HG03060 (cell line): ENCODE measurements at regions not wholly inside any gene's neighbourhood (a gene's known extent, or its start where the extent isn't known, plus 50 kb on each side); places are given as distances from the start of the nearest gene placed in this dataset.
"Not testable (repeated sequence)": the region's sequence is repeated elsewhere in the genome, so short reads cannot be mapped to it uniquely, and the experiment has no call there.

Source experiments
- ATAC-seq: cut with Tn5 transposase; IDR thresholded peaks from one replicate; pipeline ENCODE4 v1.9.1; 2021; ENCODE audit warnings: low read depth, moderate number of reproducible peaks; ENCODE audit not compliant: unreplicated experiment

GRCh38 chr2:8549273-8549922 lies 132.5 kb upstream of the ID2 start:
- no peak for ATAC-seq

GRCh38 chr2:8549942-8550341 lies 131.9 kb upstream of the ID2 start:
- ATAC-seq, result no peak

DNA sequence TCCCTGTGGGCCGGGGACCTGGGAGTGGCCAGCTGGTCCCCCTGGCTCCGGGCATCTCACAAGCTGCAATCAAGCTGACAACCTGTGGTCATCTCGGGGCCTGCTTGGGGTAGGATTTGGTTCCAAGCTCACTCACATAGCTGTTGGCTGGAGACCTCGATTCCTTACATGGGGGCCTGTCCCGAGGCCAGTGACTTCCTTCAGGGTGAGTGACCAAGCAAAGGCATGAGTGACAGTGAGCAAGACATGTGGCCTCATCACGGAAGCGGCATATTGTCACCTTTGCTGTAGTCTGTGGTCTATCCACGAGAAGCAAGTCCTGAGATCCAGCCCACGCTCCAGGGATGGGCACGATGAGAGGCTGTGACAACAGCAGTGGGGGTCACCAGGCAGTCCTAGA lies 131.4 kb upstream of the ID2 start:
- ATAC-seq, result no peak

DNA sequence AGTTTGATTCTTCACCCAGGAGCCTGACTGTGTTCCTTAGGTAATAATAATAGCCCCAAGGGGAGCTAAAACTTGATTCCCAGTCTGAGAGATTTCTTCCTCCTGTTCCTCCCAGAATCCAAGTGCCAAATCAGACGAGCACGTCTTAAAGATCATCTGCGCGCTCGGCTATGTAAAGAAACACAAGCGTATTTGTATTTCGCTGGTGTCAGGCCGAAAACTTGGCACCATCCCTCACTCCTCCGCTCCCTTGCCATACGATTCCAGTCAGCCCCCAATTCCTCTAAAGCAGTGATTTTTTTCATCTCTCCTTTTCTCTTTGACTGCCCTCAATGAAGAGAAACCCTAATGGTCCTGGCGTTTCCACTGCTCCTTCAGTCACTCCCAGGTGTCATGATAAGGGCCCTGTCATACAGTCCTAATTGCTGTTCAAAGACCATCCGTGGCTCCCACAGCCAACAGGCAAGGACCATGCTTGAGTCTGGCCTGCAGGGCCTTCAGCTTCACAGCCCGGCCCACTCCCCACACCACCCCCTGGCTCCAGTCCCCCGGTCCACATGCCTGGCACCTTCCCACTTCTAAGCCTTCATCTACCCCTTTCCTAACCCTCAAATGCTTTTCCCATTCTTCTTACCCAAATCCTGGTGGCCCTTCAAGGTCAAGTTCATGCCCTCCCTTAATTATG lies 130.8 kb upstream of the ID2 start:
- no peak for ATAC-seq

- no peak for ATAC-seq
These were observed 130.2 kb upstream of the ID2 start for GRCh38 chr2:8551622-8552074.

DNA sequence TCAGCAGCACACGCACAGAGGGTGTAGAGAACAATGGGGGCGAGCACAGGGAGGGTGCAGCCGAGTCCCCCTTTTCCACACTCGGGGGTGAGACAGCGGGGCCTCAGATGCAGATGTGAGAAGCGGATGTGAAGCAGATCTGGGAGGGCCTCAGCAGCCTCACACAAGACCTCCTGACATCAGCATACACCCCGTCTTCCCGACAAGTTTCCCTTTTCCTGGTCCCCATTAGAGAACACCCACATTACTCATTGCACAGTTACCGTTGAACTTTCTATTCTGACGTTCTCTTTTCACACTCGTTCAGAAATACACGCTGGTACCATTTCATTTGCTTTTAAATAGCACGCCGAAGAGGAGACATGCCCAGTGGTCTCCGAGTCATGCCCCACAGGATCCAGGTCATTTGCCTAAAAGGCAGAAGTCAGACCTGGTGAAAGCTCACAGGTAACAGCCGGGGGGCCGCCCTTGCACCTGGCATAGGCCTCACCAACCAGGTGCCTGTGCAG lies 129.5 kb upstream of the ID2 start:
- no peak for ATAC-seq

- no peak for ATAC-seq
These were observed 128.2 kb upstream of the ID2 start for GRCh38 chr2:8553643-8554042.

DNA sequence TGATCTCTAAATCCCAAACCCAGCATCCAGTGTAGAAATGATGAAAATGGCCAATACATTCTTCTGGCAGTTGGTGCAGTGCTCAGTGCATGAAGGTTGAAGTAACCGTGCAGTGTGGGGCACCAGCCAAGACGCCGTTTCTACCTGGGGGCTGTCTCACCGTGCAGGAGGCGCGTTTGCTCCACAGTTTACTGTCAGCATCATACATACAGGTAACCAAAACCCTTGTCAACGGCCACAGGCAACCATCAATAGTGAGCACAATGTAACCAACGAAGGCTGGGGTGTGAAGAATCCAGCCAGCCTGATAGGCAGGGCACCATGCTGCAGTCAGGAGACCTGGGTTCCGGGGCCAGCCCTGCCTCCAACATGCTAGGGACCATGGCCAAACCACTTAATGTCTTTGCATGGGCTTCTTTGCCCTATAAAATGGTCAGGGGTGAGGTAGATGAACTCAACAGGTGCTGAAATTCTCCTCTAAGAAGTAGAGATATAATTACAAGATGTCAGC lies 127.5 kb upstream of the ID2 start:
- no peak for ATAC-seq

DNA sequence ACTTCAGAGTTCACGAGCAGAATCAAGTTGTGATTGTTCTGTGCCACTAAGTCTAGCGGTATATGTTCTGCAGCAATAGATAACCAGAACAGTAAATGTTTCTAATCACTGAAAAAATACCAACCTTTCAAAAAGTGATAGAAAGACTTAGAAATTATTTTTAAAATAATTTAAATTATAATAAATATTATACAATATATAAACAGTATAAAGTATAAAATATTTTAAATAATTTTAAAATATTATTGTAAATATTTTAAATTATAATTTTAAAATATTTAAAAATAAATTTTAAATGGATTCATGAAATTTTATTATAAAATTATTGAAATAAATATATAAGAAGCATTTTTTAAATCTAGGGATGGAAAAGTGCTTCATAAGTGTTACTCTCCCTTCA lies 126.3 kb upstream of the ID2 start:
- ATAC-seq, result no peak

DNA sequence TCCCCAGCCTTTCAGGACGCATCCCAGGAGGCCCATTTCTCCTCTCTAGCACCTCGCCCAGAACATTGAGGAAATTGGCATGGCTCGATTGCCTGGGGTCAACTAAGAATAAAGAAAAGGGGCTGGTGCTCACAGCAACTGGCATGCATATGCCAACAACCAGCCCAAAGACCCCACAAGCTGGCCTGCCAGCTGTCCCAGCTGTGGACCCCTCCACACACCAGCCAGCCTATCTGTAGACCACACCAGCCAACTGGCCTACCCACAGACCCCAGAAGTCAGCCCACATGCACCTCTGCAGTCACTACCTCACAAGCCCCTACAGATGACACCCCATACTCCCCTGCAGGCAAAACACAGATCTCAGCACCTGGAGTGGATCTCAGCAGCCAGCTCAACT lies 123.8 kb upstream of the ID2 start:
- ATAC-seq, result no peak

DNA sequence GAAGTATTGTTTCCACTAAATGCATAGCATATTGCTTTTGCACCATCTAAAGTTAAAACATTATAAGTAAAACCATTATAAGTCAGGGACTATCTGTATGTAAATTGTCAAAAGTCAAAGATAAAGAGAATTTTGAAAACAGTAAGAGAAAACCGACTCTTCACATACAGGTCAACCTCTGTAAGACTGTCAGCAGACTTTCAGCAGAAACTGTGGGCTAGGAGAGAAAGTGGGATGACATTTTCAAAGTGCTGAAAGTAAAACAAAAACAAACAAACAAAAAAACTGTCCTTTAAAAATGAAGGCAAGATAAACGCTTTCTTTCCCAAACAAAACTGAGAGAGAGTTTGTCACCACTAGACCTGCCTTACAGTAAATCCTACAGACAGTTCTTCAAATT lies 122.9 kb upstream of the ID2 start:
- no peak for ATAC-seq

DNA sequence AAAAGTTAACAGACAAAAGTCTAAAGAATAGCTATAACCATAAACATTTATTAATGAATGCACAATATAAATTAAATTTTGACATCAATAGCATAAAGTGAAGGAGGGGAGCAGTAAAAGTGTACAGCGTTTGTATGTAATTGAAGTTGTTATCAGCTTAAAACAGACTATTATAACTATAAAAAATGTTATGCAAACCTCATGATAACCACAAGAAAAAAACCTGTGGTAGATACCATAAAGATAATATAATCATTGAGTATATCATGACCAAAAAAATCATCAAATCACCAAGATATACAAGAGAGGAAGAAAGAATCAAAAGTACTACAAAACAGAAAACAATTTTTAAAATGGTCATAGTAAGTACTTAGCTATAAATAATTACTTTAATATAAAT lies 122.1 kb upstream of the ID2 start:
- ATAC-seq, result no peak

GRCh38 chr2:8561692-8562091 lies 120.2 kb upstream of the ID2 start:
- ATAC-seq, result not testable (repeated sequence)

- ATAC-seq, result no peak
These were observed 117.9 kb upstream of the ID2 start for GRCh38 chr2:8563814-8564474.

DNA sequence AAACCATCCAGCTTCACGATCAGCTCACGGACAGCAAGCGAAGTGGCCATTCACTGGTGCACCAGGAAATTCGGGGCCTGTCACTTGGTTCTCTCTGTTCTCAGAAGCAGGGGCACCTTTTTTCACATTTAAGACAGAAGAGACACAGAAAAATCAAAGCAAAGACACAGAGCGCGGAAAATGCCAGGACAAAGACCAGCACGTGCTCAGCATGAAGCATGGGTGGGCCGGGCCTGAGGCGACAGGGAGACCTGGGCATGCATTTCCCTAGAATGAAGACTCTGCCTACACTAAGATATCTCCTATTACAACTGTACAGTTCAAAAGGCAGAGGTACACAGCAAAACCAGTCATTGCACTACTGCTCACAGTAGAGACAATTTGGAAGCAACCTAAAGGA lies 117.4 kb upstream of the ID2 start:
- no peak for ATAC-seq

GRCh38 chr2:8565399-8566154 lies 116.3 kb upstream of the ID2 start:
- ATAC-seq, result no peak

- no peak for ATAC-seq
These were observed 115.6 kb upstream of the ID2 start for GRCh38 chr2:8566155-8566670.

DNA sequence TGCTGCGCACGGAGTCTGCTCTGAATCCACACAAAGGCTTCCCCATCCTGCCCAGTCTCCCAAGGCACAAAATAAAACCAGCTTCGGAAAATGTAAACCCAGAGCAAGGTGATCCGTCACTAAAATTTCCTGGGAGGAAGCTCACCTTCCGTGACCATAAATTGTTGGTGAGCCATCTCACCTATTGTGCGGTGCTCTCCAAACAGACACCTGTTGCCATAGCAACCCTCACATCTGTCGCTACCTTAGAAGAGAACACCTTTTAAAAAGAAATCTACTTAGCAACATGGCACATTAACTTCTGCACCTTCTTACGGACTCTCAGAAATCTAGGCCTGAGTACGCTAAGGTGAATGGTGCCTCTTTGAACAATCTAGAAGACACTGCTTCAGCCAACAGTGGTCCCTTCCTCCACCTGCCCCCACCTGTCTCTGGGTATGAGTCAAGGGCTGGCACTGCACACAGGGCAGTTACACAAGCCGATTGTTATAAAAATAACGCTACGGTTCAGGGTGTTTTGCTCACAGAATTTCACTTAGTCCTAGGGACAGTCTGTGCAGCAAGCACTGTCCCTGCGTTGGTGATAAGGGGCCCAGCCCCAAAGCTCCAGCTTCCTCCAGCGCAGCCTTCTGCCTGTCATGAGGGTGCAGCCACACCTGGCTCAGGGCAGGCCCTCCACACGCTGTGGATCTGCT lies 114.9 kb upstream of the ID2 start:
- ATAC-seq, result no peak

- ATAC-seq, result no peak
These were observed 114.2 kb upstream of the ID2 start for GRCh38 chr2:8567469-8568260.
